ENCODE measurements at regions not wholly inside any gene's neighbourhood (a gene's known extent, or its start where the extent isn't known, plus 50 kb on each side); places are given as distances from the start of the nearest gene placed in this dataset.
"Not testable (repeated sequence)": the region's sequence is repeated elsewhere in the genome, so short reads cannot be mapped to it uniquely, and the experiment has no call there.

DNA sequence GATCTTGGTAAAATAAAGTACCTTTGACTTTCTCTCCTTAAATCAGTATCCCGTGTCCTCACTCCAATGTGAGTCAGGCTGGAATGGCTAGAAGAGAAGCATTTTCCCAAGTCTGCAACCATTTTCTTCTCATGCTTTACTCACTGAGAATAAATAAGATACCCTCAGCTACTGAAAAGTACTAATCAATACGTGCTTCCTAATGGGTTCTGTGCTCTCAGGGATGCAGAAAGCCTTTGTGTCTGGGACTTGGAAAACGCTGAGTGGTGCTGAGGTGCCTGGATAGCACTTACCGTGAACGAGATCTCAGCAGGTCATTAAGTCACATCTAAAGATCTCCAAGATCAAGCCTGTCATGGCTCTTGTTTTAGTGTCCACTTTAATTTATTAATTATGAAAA lies 672.3 kb upstream of the C16orf82 start:
- DNase-seq (ENCODE audit: low spot score) = no peak

DNA sequence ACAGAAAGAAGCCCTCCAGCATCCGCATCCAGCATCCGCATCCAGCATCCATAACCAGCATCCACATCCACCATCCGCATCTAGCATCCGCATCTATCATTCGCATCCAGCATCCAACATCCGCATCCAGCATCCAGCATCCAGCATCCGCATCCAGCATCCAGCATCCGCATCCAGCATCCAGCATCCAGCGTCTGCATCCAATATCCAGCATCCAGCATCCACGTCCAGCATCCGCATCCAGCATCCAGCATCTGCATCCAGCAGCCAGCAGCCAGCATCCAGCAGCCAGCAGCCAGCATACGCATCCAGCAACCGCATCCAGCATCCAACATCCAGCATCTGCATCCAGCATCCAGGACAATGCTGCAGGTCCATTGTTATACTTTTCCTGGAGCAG lies 671.0 kb upstream of the C16orf82 start:
- DNase-seq (ENCODE audit: low spot score) = no peak

DNA sequence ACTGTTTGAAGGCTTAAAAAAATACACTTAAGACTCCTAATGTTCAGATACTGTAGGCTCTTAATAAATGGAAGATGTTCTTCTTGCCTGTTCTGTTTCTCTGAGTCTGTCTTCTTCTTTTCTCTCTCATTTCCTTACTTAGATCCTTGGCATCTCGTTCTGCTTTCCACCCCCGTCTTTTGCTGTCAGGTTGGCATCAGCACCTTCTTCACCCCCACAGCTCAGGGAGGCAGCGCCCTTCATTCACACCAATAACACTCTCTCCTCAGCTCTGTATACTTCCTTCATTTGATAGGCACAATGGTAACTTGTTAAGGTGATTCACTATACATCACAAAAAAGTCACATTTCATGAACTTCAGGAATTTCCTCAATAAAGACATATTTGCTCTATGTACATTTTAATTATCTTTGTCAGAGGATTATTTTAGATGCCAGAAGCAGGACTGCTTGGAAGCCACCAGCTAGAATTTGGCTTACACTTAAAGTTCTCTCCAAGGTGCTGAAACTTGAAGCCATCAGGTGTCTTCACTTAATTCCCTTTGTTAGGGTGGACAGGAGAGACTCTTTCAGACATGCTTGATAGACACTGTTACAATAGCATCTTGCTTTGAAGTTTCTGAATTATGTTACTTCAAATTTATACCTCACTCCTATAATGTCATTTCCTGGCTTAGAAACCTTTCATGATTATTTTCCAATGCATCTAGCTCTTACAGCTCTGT lies 670.1 kb upstream of the C16orf82 start:
- peak; percentile 80 for DNase-seq (ENCODE audit: low spot score)

DNA sequence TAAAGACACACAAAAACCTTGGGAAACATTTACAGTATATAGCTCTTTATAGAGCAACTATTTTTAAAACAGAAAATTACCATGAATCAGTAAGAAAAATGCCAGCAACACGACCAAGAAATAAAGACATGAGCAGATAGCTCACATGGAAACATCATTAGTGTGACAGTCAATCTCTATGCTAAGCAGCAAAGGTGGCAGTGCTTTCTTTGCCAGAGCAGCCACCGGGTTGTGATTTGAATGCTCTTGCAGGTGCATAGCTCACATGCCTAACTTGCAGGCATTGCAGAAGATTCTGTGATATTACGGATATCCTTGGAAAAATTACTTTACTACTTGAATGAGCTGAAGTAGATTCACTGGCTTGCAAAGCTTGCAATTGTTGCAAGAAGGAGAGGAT lies 652.9 kb upstream of the C16orf82 start:
- peak; percentile 51 for DNase-seq (ENCODE audit: low spot score)

DNA sequence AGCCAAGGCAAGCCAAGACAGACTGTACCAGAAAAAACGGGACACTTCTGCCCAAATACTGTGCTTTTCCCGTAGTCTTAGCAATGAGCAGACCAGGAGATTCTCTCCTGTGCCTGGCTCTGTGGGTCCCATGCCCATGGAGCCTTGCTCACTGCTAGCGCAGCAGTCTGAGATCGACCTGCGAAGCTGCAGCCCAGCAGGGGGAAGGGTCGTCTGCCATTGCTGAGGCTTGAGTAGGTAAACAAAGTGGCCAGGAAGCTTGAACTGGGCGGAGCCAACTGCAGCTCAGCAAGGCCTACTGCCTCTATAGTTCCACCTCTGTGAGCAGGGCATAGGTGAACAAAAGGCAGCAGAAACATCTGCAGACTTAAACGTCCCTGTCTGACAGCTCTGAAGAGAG lies 647.3 kb upstream of the C16orf82 start:
- DNase-seq (ENCODE audit: low spot score) = not testable (repeated sequence)

DNA sequence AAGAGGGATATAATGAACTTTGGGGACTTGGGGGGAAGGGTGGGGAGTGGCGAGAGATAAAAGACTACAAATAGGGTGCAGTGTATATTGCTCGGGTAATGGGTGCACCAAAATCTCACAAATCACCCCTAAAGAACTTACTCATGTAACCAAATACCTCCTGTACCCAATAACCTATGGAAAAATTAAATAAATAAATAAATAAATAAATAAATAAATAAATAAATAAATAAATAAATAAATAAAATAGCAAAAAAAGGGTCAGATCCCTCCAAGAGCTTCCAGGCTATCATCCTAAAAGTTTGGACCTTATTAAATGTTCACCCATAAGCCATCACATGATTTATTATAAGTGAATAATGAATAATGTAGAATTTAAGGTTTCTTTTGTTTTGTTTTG lies 636.1 kb upstream of the C16orf82 start:
- no peak for DNase-seq (ENCODE audit: low spot score)

DNA sequence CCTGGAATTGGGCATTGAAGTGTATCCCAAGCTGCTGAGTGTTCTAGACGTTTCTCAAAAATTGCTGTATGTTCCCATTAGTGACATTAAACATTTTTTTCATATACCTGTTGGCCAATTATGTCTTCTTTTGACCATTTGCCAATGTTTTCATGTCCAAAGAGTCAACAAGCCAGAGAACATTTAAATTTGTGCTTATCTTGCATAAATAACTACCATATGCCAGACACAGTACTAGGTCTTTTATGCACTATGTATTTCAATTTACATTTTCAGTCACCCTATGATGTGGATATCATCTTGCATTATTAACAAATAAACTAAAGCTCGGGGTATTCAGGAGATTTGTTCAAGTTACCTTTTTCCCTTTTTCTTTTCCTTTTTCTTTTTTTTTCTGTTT lies 632.9 kb upstream of the C16orf82 start:
- no peak for DNase-seq (ENCODE audit: low spot score)

DNA sequence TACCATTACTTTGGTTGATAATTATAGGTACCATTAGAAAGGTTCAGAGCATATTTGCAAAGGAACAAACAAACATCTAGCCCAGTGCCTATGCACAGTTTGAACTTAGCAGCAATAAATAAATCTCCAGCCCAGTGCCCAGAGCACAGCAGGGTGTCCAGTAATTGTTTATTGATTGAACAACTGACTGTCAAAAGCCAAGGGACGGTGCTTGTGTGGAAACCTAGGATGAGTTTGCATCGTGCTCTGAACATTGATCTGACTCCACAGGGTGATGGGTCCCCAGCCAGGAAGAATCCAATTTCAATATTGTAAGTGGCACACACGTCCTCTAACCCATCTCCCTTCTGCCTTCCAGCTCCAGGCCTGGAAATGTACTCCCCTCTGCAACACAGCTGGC lies 625.5 kb upstream of the C16orf82 start:
- DNase-seq (ENCODE audit: low spot score) = no peak

DNA sequence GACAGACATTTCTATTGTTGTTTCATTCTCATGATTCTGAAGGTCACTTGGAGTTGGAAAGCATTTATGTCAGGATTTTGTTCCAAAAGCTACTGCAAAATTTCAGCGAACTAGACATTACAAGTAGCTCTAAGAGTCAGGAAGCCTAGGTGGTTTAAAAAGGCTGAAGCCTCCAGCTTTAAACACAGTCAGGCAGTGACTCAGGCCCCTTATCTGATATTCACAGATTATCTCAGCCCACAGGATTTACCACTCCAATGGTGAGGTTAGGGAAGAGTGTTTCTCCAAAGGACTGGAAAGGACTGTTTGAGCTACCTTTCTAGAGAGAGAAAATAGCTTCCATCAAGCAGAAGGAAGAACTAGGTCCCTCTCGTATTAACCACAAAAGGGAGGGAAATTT lies 624.4 kb upstream of the C16orf82 start:
- no peak for DNase-seq (ENCODE audit: low spot score)

DNA sequence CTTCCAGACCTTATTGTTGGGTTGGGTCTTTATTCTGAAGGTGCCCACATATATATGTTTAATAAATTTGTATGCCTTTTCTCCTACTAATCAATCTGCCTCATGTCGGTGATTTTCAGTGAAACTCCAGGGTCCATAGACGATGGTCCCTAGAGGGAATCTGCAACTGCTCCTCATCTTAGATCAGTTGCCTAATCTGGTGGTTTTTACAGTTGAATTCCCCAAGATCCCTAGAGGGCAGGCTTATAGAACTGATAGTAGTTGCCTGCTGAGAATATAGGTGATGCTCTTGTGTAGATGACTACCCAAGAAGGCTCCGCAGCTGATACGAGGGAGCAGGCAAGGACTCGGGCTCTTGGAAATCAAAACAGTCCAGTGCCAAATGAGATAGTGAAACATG lies 619.2 kb upstream of the C16orf82 start:
- DNase-seq (ENCODE audit: low spot score) = no peak

DNA sequence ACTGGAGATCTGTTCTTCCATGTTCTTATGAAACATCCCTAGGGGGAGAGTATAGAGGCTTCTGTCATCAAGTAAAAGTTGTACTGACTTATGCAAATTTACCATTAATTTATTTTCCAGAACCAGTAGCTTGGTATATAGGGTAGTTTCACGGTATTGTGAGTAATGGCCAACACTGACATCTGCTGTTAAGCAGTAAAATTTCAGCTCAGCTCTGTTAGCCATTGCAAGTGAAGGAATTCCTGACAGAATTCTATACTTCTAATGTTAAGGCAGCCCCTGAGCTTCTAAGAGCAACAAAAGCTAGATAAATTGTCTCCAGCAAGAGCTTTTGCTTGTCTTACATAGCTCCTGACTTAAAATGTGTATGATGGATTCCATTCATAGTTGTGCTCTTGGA lies 613.5 kb upstream of the C16orf82 start:
- DNase-seq (ENCODE audit: low spot score) = no peak

DNA sequence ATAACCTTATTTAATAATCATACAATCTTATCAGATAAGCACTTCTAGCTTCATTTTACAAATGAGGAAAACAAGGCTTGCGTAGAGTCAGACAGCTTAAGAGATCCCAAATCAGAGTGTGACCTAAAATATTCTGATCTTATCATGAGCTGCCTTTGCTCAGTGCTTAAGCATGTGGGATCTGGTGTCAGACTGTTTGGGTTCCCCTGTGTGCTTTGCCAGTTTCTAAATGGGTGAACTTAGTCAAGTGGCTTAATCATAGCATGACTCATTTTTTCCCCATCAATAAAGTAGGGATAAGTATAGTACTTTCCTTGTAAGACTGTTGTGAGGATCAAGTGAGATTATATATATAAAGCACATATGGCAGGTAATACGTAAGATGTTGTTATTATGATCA lies 612.6 kb upstream of the C16orf82 start:
- DNase-seq (ENCODE audit: low spot score) = peak; percentile 21

DNA sequence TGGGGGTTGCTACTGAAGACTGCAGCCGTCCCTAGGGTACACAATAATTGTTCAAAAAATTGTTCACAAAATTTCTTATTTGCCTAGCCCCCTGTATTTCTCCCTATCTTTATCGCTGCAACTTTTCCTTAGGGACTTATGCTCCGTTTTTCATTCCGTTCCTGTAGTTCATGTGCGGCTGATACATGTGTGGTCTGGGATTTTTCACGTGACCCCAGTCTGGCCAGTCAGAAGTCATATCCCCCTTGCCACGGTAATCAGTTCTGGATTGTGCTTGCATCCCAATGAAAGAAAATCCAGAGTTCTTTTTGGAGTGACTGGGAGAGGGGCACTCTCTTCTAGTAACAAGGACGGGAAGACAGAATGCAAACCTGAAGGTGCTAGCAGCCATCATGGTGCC lies 610.7 kb upstream of the C16orf82 start:
- DNase-seq (ENCODE audit: low spot score) = no peak

DNA sequence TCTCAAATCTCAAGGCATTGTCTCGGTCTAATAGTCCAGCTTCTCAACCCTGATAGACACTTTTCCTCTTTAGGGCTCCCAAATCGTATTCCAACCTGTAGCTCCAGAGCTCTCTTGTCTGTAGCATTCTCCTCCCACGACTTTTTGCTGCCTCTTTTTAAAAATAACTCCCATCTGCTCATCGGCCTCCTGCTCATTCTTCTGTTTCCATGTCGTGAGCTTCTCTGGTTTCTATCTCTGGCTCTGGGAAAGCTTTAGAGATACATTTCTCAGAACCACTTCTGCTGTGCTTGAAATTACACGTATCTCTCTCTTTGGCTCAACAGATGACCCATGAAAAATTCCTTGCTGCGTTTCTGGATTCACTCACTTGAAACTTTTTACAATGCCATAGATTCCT lies 609.6 kb upstream of the C16orf82 start:
- DNase-seq (ENCODE audit: low spot score) = no peak

DNA sequence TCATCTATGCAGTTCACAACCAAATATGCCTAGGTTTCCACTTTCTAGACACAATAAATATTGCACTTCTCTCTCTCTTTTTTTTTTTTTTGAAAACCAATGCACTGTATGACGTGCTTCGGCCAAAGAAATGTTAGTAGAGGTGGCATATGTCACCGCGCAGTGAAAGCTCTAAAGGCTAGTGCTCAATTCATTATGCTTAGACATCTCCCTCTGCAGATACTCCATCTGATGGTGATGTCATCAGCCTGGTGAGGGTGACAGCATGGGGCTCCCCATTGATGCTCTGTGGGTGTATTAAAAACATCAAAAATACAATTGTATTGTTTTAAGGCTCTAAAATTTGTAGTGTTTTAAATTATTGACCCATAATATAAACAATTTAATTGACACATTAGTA lies 608.8 kb upstream of the C16orf82 start:
- no peak for DNase-seq (ENCODE audit: low spot score)

DNA sequence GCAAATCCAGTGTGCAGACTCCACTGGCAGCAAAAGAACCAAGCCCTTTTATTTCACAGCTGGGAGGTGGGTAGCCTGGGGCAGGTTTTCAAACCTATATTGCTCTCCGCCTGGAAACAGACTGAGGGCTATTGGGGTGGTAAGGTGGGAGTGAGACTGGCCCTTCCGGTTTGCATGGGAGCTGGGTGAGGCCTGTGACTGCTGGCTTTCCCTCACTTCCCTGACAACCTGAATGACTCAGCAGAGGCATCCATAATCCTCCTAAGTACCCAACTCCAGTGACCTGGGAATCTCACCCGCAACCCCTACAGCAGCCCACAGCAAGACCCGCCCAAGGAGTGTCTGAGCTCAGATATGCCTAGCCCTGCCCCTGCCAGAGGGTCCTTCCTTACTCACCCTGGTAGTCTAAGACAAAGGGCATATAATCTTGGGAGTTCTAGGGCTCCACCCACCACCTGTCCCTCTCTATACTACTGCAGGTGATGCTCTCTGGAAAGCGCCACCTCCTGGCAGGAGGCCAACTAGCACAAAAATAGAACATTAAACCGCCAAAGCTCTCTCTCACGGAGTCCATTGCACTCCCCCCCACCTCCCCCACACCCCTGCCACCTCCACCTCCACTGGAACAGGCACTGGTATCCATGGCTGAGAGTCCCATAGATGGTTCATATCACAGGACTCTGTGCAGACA lies 602.0 kb upstream of the C16orf82 start:
- no peak for DNase-seq (ENCODE audit: low spot score)

DNA sequence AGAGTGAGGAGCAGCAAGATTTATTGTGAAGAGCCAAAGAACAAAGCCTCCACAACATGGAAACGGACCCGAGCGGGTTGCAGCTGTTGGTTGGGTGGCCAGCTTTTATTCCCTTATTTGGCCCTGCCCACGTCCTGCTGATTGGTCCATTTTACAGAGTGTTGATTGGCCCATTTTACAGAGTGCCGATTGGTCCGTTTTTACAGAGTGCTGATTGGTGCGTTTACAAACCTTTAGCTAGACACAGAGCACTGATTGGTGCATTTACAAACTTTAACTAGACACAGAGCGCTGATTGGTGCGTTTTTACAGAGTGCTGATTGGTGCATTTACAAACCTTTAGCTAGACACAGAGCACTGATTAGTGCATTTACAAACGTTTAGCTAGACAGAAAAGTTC lies 592.3 kb upstream of the C16orf82 start:
- DNase-seq (ENCODE audit: low spot score) = not testable (repeated sequence)

DNA sequence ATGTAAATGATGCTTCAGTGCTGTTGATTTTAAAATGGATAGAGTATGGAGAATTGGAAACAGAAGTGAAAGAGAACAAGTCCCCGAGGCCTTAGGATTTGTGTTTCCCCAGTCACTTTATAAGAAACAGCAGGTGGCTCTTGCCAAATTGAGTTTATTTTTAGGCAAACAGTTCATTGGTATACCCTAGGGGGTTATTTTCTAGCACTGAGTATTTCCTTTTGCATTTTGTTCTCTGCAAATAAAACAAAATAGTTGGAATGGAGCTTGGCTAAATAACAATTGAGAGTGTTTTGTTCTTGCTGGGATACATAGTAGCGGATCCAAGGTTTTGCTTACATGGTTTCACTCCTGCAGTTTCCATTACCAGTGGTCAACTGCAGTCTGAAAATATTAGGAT lies 591.1 kb upstream of the C16orf82 start:
- DNase-seq (ENCODE audit: low spot score) = no peak

DNA sequence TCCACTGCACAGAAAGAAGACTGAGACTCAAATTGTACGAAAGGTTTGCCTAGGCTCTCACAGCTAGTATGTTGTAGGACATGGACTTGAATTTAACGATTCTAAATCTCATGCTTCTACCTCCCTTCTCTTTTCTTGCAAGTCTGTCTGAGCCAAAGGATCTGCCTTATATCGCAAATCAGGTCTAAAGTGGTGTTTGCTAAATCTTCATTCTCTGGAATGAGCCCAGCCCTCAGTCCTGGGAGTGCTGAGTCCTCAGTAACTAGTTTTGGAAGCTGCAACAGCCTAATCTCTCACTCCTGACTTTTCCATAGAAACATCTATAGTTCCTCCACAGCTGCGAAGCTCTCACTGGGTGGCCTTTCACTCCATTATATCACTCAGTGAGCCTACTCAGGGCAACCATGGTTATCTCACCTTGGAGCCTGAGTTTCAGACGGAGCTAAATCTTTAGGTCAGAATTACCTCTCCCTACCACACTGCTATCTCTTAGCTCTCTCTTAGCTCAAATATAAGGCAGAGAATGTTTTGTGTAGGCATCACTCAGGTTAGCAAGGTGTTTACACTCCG lies 575.5 kb upstream of the C16orf82 start:
- DNase-seq (ENCODE audit: low spot score) = no peak

DNA sequence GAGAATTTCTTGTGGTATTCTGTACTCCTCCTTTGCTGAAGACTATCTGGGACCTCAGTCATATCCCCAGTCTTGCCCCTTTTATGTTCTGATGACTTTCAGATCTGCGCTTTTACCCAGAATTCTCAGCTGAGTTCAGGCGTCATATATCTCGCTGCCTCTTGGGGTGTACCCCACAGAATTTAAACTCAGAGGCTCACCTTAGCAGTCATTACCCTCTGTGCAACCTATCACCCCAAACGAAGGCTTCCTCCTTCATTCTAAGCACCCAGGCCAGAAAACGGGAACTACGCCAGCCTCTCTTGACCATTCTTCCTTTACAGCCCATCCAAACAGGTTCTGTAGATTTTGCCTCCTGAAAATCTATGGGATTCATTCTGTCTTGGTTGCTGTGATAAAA lies 574.8 kb upstream of the C16orf82 start:
- DNase-seq (ENCODE audit: low spot score) = no peak

DNA sequence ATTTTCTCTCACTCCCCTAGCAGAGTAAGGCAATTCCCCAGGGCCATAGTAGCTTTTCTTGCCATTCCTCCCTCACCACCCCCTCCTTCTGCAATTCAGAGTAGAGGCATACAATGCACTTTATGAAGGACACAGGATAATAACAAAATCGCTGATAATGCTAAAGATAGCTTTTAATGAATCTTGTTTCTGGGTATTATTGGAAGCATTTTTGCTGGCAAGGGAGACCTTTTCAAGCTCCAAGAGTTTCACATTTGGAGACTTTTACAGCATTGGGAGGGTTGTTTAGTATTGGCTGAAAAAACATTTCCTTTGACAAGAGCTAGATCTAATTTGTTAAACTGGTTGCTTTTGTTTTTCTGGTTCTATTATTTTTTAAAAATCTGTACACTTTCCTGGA lies 573.0 kb upstream of the C16orf82 start:
- no peak for DNase-seq (ENCODE audit: low spot score)

DNA sequence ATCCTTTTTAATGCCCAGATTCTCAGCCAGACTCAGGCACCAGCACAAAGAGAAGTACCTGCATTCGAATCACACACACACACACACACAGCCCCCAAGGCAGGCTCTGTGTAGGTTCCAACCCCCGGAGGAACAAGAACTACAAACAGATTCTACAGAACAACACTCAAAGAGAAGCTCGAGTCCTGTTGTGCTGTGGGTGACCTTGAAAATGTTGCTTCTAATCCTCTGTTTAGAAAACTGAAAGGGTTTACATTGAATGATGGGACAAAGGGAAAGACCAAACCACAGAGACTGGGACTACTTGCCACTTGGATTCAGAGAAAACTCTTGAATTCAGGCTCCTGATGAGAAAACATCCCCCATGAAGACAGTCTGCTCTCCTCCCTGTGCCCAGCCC lies 568.8 kb upstream of the C16orf82 start:
- DNase-seq (ENCODE audit: low spot score) = no peak

DNA sequence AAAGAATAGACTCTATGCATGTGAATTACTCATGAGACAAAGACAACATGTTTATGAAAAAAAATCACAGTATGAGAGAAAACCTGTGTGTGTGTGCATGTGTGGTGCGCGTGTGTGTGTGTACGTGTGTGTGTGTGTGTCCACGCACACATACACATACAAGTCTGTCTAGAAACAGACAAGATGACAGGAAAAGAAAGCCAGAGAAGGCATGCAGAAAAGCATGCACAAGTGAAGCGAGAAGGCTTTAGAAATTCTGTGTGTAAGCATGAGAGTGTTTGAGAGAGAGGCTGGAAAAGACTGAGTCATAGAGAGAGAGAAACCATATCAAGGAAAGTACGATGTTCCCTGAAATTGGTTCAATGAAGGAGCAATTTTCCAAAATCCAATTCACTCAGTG lies 566.4 kb upstream of the C16orf82 start:
- DNase-seq (ENCODE audit: low spot score) = no peak

DNA sequence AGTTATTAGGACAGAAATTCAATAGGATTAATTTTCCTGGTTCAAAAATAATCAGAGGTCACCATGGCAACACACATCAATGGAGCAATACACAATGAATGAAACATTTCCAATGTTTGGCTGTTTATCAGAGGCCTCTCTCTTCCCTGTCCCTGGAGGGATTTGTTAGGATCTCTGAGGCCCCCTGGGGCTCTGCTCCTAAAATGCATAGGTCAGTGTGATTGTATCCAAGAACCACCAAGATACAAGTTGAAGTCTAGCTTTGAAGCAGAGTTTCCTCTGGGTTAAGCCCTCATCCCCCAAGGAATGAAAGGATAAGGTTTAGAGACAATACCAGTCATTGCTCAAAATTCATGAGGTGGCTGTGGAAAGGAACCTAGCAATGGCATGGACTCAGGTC lies 561.2 kb upstream of the C16orf82 start:
- DNase-seq (ENCODE audit: low spot score) = no peak

Data from putamen (tissue), 1 donor.